SJSA1 (cell line): ENCODE measurements at regions not wholly inside any gene's neighbourhood (a gene's known extent, or its start where the extent isn't known, plus 50 kb on each side); places are given as distances from the start of the nearest gene placed in this dataset.

ENCODE experiments used
- DNase-seq, 2 experiments: peaks; one replicate each; pipeline ENCODE4 v3.0.0-alpha.2; 2015 to 2020; ENCODE audit warnings: low spot score in 2 of 2, low read depth in 1 of 2
- H3K27ac ChIP-seq: fragments of 250-450 bp; sonication (Bioruptor Pico); 2 replicates; pipeline ENCODE4 v1.5.1; 2020; ENCODE audit warnings: mild to moderate bottlenecking, moderate library complexity
- H3K27me3 ChIP-seq: fragments of 250-450 bp; sonication (Bioruptor Pico); replicated peaks from 2 replicates; pipeline ENCODE4 v1.5.1; 2020; ENCODE audit warnings: mild to moderate bottlenecking, moderate library complexity
- H3K36me3 ChIP-seq: fragments of 250-450 bp; sonication (Bioruptor Pico); 2 replicates; pipeline ENCODE4 v1.5.1; 2020; ENCODE audit warnings: mild to moderate bottlenecking
- H3K4me1 ChIP-seq: fragments of 250-450 bp; sonication (Bioruptor Pico); replicated peaks from 2 replicates; pipeline ENCODE4 v1.6.1; 2021; ENCODE audit warnings: mild to moderate bottlenecking
- H3K4me3 ChIP-seq: fragments of 250-450 bp; sonication (Bioruptor Pico); 2 replicates; pipeline ENCODE4 v1.5.1; 2020; ENCODE audit warnings: mild to moderate bottlenecking
- H3K9me3 ChIP-seq: fragments of 250-450 bp; sonication (Bioruptor Pico); replicated peaks from 2 replicates; pipeline ENCODE4 v1.5.1; 2020; ENCODE audit warnings: mild to moderate bottlenecking

DNA sequence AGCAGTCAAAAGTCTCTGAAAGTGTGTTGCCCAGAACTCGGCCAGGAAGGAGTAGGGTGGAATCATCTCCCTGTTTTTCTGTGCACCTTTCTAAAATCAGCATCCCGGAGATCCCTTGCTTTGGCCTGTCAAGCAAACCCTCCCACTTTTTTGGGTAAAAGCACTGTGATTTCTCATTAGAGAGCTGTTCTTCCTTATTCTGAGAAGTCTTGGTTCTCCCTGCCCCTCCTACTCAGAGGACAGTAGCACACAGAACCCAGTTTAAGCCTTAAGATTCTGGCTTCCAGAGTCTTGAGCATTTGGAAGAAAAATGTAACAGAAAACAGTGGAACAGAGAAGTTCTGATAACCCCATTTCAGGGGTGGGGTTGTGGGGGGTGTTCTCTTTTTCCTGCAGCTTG lies 52.6 kb upstream of the KATNAL1 start:
- Histone ChIP-seq H3K9me3 (no peaks in the 10 kb centered on the region), H3K4me1 (peaks cover 8% of the 10 kb centered on the region)
- DNase-seq, result no peak

DNA sequence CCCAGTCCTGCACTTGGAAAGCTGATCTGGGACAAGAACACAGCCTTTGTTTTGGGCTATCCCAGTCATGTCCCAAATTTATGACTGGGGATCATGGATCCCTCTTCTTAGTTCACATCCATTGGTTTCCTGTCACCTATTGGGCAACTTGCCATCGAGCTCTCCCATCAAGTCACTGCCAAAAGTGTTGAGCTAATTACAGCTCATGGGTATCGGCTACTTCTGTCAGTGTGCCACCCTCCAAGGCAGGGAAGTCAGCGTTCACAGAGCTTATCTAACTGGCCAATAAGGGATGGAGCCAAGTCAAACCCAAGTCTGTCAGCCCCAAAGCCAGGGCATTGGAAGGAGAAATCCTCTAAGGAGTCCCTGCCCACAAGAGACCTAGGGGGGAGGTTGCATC lies 53.2 kb upstream of the KATNAL1 start:
- no peaks in the 10 kb centered on the region for H3K27me3 ChIP-seq
- DNase-seq, result no peak
- H3K4me1 ChIP-seq, result peaks cover 8% of the 10 kb centered on the region
- H3K4me3 ChIP-seq, result no peak overlapping the region
- no peaks in the 10 kb centered on the region for H3K9me3 ChIP-seq
- no peaks in the 10 kb centered on the region for H3K36me3 ChIP-seq
- H3K27ac ChIP-seq, result no peak overlapping the region

More for the DNA sequence above, 52.6 kb upstream of the KATNAL1 start:
- Histone ChIP-seq H3K4me3 (no peak overlapping the region), H3K27ac (no peak overlapping the region), H3K36me3 (no peaks in the 10 kb centered on the region), H3K27me3 (no peaks in the 10 kb centered on the region)

DNA sequence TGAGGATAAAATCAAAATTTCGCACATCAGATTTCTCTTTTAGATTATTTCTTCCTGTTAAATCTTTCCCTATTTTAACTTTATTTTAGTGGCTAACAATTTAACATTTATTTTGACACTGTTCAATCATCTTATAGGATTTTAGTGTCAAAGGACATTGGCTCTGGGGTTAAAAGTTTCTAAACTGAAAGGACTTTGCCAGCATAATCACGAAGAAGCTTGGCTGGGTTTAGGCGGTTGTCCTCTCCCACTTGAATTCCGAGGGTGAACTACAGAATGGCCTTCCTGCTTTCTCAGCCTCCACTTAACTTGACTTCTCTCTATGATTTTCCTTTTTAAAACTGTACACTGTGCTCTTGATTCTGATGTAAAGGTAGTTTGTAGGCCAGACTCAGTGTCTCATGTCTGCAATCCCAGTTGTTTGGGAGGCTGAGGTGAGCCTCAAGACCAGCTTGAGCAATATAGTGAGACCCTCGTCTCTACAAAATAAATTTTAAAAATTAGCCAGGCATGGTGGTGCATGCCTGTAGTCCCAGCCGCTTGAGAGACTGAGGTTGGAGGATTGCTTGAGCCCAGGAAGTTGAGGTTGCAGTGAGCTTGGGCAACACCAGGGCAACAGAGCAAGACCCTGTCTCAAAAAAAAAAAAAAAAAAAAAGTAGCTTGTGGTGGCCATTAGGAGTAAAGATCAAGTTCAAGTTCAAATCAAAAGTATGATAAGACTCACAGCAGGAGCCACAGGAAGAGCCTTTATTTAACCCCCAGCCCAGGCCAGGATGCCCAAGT lies 54.8 kb upstream of the KATNAL1 start:
- no peak for DNase-seq
- no peaks in the 10 kb centered on the region for H3K27me3 ChIP-seq
- H3K4me3 ChIP-seq, result no peak overlapping the region
- H3K9me3 ChIP-seq, result no peaks in the 10 kb centered on the region
- H3K27ac ChIP-seq, result no peak overlapping the region
- peaks cover 8% of the 10 kb centered on the region for H3K4me1 ChIP-seq
- no peaks in the 10 kb centered on the region for H3K36me3 ChIP-seq

DNA sequence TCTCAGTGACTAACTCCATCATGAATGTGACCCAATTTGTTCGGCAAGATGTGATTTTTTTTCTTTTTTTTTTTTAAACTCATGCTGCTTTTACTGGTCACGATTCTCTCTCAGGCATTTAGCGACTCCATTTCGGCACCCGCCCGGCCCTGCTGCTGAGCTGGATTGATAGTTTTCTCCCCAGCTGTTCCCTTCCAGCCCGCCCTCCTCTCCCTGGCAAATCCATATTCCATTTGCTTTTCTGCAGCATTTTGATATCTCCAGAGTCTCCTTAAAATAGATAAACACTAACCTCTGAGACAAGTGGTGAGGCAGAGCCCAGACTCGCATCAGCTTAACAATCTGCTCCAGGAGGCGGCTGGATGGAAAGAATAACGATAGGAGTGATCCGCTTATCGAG lies 55.5 kb upstream of the KATNAL1 start:
- H3K27ac ChIP-seq, result no peak overlapping the region
- H3K9me3 ChIP-seq, result no peaks in the 10 kb centered on the region
- no peak for DNase-seq
- peaks cover 8% of the 10 kb centered on the region for H3K4me1 ChIP-seq
- no peak overlapping the region for H3K4me3 ChIP-seq
- no peaks in the 10 kb centered on the region for H3K36me3 ChIP-seq
- H3K27me3 ChIP-seq, result no peaks in the 10 kb centered on the region

DNA sequence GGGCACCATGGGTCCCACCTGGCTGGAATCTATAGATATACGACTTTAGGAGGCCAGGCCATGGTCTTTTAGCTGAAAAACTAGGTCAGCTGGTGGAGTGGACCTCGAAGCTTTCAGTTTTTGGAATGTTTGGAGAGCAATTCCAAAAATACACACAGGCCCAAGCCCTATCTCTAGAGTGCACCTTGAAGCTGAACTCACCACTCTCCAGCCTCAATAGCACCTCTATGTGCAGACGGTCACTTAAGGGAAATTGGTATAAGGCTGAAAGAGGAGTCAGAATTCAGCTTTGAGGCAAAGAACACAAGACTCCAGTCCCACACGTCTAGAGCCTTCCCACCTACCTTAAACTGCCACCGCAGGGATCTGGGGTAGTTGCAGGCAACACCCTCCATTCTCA lies 56.4 kb upstream of the KATNAL1 start:
- DNase-seq, result no peak
- no peaks in the 10 kb centered on the region for H3K9me3 ChIP-seq
- H3K4me3 ChIP-seq, result no peak overlapping the region
- H3K4me1 ChIP-seq, result peaks cover 8% of the 10 kb centered on the region
- H3K36me3 ChIP-seq, result no peaks in the 10 kb centered on the region
- H3K27me3 ChIP-seq, result no peaks in the 10 kb centered on the region
- 0 out of 2 replicates have a peak overlapping the region, but pooled peaks have one; percentile 19 for H3K27ac ChIP-seq

DNA sequence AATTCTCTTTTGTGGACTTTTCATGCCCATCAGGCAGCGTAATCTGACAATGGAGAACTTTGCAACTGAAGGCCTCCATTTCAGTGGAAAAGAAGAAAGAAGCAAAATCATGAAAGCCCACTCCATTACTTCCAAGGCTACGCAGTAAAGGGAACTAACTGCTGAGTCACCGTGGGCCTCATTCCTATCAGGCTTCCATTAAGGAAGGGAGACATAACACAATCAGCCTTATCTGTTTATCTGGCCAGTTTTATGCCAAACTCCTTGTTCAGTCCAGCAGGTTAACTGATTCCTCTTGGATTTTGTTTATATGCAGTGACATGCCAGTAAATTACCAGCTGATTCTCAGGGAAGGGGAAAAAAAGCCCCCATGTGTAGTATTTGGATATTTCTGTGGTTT lies 56.8 kb upstream of the KATNAL1 start:
- Histone ChIP-seq H3K4me1 (peaks cover 8% of the 10 kb centered on the region), H3K9me3 (no peaks in the 10 kb centered on the region), H3K27ac (0 out of 2 replicates have a peak overlapping the region, but pooled peaks have one; percentile 19), H3K4me3 (no peak overlapping the region), H3K27me3 (no peaks in the 10 kb centered on the region), H3K36me3 (no peaks in the 10 kb centered on the region)
- DNase-seq, result no peak

DNA sequence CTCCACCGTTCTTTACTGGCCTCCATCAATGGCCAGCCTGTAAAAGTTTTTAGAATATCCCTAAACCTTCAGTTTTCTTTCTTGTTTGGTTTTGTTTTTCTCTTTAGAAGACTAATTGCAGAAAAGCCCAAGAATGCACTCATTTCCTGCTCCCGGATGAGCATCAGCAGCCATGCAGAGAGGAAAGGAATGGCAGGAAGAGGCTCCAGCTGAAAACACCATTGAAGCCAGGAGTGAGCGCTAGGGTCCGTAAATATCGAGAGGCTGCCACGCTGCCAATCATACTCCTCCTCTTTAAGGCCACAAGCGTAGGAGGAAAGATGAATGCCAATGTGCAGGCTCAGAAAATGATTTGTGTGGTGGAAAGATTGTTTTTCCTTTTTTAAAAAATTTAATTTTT lies 57.4 kb upstream of the UBE2L5 start:
- no peaks in the 10 kb centered on the region for H3K27me3 ChIP-seq
- H3K4me1 ChIP-seq, result peaks cover 8% of the 10 kb centered on the region
- no peak overlapping the region for H3K4me3 ChIP-seq
- no peaks in the 10 kb centered on the region for H3K9me3 ChIP-seq
- no peaks in the 10 kb centered on the region for H3K36me3 ChIP-seq
- no peak overlapping the region for H3K27ac ChIP-seq
- no peak for DNase-seq

DNA sequence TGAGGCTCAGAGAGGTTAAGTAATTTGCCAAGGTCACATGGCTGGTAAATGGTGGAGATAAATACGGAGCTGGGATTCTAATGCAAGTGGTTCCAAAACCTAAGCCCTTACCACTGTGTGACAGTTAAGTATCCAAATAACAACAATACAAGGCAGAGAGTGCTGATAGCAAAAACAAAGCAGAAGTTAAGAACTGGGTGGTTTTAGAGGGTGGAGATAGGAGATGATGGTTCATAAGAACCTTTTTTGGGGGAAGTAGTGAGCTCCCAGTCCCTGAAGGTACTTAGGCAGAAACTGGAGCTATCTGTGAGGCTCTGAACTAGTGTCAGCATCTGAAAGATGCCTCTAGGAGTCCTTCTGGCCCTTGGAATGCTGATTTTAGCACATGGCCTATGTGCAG lies 56.2 kb upstream of the UBE2L5 start:
- DNase-seq, result no peak
- no peaks in the 10 kb centered on the region for H3K36me3 ChIP-seq
- no peaks in the 10 kb centered on the region for H3K27me3 ChIP-seq
- no peak overlapping the region for H3K4me3 ChIP-seq
- no peaks in the 10 kb centered on the region for H3K9me3 ChIP-seq
- no peak overlapping the region for H3K27ac ChIP-seq
- H3K4me1 ChIP-seq, result peaks cover 8% of the 10 kb centered on the region

DNA sequence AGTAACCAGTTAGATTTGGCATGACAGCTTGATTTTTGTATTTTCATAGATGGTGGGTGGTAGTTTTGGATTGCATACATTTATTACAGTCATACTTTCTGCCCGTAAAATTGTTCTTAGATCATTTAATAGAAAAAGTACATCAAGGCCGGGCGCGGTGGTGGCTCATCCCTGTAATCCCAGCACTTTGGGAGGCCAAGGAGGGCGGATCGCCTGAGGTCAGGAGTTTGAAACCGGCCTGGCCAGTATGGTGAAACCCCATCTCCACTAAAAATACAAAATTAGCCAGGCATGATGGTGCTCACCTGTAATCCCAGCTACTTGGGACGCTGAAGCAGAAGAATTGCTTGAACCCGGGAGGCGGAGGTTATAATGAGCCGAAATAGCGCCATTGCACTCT lies 55.0 kb upstream of the UBE2L5 start:
- H3K27ac ChIP-seq, result no peak overlapping the region
- H3K9me3 ChIP-seq, result no peaks in the 10 kb centered on the region
- no peaks in the 10 kb centered on the region for H3K36me3 ChIP-seq
- peaks cover 17% of the 10 kb centered on the region for H3K4me1 ChIP-seq
- DNase-seq, result no peak
- H3K4me3 ChIP-seq, result no peak overlapping the region
- H3K27me3 ChIP-seq, result no peaks in the 10 kb centered on the region

DNA sequence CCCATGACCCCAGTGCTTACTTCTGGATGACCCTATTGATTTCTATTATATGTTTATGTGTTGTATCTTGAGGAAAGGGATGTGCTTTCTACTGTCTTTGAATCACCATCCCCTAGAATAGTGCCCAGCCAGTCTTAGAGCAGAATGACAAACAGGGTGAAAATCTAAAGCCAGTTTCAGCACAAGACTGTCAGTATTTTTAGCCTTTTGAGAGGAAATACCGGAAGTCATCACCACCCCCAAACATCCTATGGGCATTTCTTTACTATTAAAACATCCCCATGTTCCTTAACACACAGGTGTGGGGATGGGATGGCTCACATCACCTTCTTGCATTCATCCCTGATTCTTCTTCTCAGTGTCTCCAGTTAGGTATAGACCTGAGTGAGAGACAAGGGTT lies 52.1 kb upstream of the UBE2L5 start:
- DNase-seq, result no peak
- Histone ChIP-seq H3K4me3 (no peak overlapping the region), H3K9me3 (no peaks in the 10 kb centered on the region), H3K4me1 (peaks cover 10% of the 10 kb centered on the region), H3K27ac (no peak overlapping the region), H3K36me3 (no peaks in the 10 kb centered on the region), H3K27me3 (no peaks in the 10 kb centered on the region)

DNA sequence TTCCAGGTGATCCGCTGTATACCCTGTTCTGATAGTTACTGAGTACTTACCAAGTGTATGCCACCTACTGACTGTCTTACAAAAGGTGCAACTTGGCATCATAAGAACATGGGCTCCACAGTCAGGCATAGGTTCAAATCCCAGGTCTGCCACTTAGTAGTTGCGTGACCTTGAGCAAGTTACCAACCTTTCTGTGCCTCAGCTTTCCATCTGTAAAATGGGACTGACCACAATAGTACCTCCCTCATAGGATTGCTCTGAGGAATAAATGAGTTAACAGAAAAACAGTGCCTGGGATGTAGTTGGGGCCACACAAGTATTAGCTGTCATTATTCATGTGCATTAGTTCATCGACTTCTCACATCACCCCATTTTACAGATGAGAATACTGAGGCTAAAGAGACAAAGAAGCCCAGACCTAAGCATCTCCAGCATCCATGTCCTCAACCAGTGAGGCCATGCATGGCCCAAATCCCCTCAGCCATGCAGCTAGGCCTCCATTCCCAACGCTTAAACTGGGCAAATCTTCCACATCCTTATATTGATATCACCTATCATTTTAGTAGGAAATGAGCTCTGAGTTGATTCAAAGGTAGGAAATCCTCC lies 51.3 kb upstream of the UBE2L5 start:
- 0 out of 2 replicates have a peak overlapping the region, but pooled peaks have one; percentile 60 for H3K27ac ChIP-seq
- H3K9me3 ChIP-seq, result no peaks in the 10 kb centered on the region
- H3K36me3 ChIP-seq, result no peaks in the 10 kb centered on the region
- no peak overlapping the region for H3K4me3 ChIP-seq
- H3K4me1 ChIP-seq, result peaks cover 10% of the 10 kb centered on the region
- no peaks in the 10 kb centered on the region for H3K27me3 ChIP-seq
- no peak for DNase-seq

DNA sequence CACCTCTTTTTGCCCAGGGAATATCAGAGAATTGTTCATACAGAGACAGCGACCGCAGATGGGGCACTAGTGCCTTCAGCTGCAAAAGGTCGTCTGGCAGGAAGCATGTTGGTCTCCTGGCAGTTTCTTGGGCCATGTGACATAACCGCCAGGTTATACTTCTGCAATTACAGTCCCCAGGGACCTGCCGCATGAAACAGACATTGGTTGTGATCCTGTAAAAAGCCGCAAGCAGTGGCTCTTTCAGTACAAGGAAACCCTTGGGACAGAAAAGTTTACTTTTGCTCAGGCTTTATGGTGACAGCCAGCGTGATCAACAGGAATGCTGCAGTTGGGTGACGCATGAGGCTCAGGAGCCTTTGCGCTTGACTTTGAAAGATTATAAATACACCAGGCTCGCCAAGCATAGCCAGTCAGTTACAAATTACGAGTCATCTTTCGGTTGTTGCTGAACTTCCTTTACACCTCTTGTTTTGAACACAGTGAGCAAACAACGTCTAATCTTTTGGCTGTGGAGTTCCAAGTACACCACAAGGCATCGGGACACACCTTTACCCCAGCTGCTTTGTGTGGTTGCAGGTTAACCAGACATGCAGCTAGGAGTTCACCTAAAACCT lies 50.5 kb upstream of the UBE2L5 start:
- Histone ChIP-seq H3K36me3 (no peaks in the 10 kb centered on the region), H3K27ac (peak overlapping the region; percentile 60), H3K4me1 (peaks cover 10% of the 10 kb centered on the region), H3K4me3 (no peak overlapping the region), H3K27me3 (no peaks in the 10 kb centered on the region), H3K9me3 (no peaks in the 10 kb centered on the region)
- DNase-seq, result peak; percentile 45 to 46
